Calu3 (cell line): ENCODE measurements at regions not wholly inside any gene's neighbourhood (a gene's known extent, or its start where the extent isn't known, plus 50 kb on each side); places are given as distances from the start of the nearest gene placed in this dataset.

ENCODE experiments used
- BruUV-seq: library from RNA; stranded (reverse); fragments of 400-500 nt; replicated peaks from 2 replicates; lab custom pipeline; 2021; lab: Mats Ljungman, UMichigan
- CTCF ChIA-PET: fragments of 300-600 bp; sonication (Branson Sonifier 250); formaldehyde crosslinking; loops from one replicate; lab custom pipeline; 2022; ENCODE audit warnings: antibody characterized with exemption; lab: Charles Lee
- DNase-seq: peaks from one replicate; pipeline ENCODE4 v3.0.0; 2022
- H3K27ac Mint-ChIP-seq: one replicate; pipeline ENCODE4 v1.8.0; 2022; ENCODE audit warnings: mixed read lengths; ENCODE audit not compliant: unreplicated experiment
- H3K27me3 Mint-ChIP-seq: one replicate; pipeline ENCODE4 v1.8.0; 2022; ENCODE audit warnings: mixed read lengths; ENCODE audit not compliant: unreplicated experiment
- H3K36me3 Mint-ChIP-seq: one replicate; pipeline ENCODE4 v1.8.0; 2022; ENCODE audit warnings: mild to moderate bottlenecking, moderate library complexity, mixed read lengths; ENCODE audit not compliant: insufficient read depth, unreplicated experiment
- H3K4me1 Mint-ChIP-seq: one replicate; pipeline ENCODE4 v1.8.0; 2022; ENCODE audit warnings: mild to moderate bottlenecking, low read depth, mixed read lengths; ENCODE audit not compliant: unreplicated experiment
- H3K4me3 Mint-ChIP-seq: one replicate; pipeline ENCODE4 v1.8.0; 2022; ENCODE audit warnings: mild to moderate bottlenecking, low read depth, moderate library complexity, mixed read lengths; ENCODE audit not compliant: unreplicated experiment
- H3K9me3 Mint-ChIP-seq: one replicate; pipeline ENCODE4 v1.8.0; 2022; ENCODE audit warnings: low read depth, mixed read lengths; ENCODE audit not compliant: unreplicated experiment
- CTCF ChIP-seq: fragments of 200-600 bp; IDR thresholded peaks from one replicate; pipeline ENCODE4 v1.8.0; 2022; ENCODE audit warnings: antibody characterized with exemption; ENCODE audit not compliant: unreplicated experiment
- intact Hi-C: fragments of 100-400 bp; cut with micrococcal nuclease; formaldehyde crosslinking; loops from one replicate; pipeline ENCODE4 v1.10.0; 2022; ENCODE audit not compliant: unreplicated experiment

GRCh38 chr15:48049736-48050135 is 71.1 kb upstream of the SLC24A5 start:
- CTCF ChIA-PET = no interaction called here
- no peak for TF ChIP-seq CTCF
- Mint-ChIP-seq H3K27me3 (no peaks in the 10 kb centered on the region), H3K36me3 (no peaks in the 10 kb centered on the region), H3K27ac (no peak overlapping the region), H3K4me3 (no peak overlapping the region), H3K4me1 (no peaks in the 10 kb centered on the region), H3K9me3 (peaks cover 5% of the 10 kb centered on the region)
- DNase-seq = no peak
- intact Hi-C loops = no loop called here
- BruUV-seq = no TSS peak

- intact Hi-C loops = no loop called here
- Mint-ChIP-seq H3K27me3 (no peaks in the 10 kb centered on the region), H3K9me3 (peaks cover 5% of the 10 kb centered on the region), H3K4me1 (no peaks in the 10 kb centered on the region), H3K27ac (no peak overlapping the region), H3K36me3 (no peaks in the 10 kb centered on the region), H3K4me3 (no peak overlapping the region)
- no TSS peak for BruUV-seq
- CTCF ChIA-PET = no interaction called here
- TF ChIP-seq CTCF = no peak
- DNase-seq = no peak
Measured at GRCh38 chr15:48052946-48053345, 67.8 kb upstream of the SLC24A5 start.

GRCh38 chr15:48058371-48058770 is 62.4 kb upstream of the SLC24A5 start:
- no peaks in the 10 kb centered on the region for H3K4me1 Mint-ChIP-seq
- DNase-seq = no peak
- no peak overlapping the region for H3K4me3 Mint-ChIP-seq
- intact Hi-C loops = no loop called here
- no TSS peak for BruUV-seq
- no peak overlapping the region for H3K27ac Mint-ChIP-seq
- TF ChIP-seq CTCF = no peak
- peaks cover 5% of the 10 kb centered on the region for H3K9me3 Mint-ChIP-seq
- CTCF ChIA-PET = no interaction called here
- H3K27me3 Mint-ChIP-seq = no peaks in the 10 kb centered on the region
- no peaks in the 10 kb centered on the region for H3K36me3 Mint-ChIP-seq

- H3K36me3 Mint-ChIP-seq = no peaks in the 10 kb centered on the region
- intact Hi-C loops = no loop called here
Measured at GRCh38 chr15:48059791-48060190, 61.0 kb upstream of the SLC24A5 start.

More at GRCh38 chr15:48059791-48060190, 61.0 kb upstream of the SLC24A5 start:
- H3K27me3 Mint-ChIP-seq = no peaks in the 10 kb centered on the region
- BruUV-seq = no TSS peak
- TF ChIP-seq CTCF = no peak
- CTCF ChIA-PET = no interaction called here
- peaks cover 2% of the 10 kb centered on the region for H3K9me3 Mint-ChIP-seq
- no peak overlapping the region for H3K27ac Mint-ChIP-seq
- no peaks in the 10 kb centered on the region for H3K4me1 Mint-ChIP-seq
- no peak overlapping the region for H3K4me3 Mint-ChIP-seq
- DNase-seq = no peak
